GM06990 (cell line): ENCODE measurements at regions not wholly inside any gene's neighbourhood (a gene's known extent, or its start where the extent isn't known, plus 50 kb on each side); places are given as distances from the start of the nearest gene placed in this dataset.

ENCODE experiments used
- DNase-seq: peaks from one replicate; pipeline ENCODE4 v3.0.0-alpha.2; 2011; ENCODE audit not compliant: insufficient read length; ENCODE audit errors: extremely low read depth
- H3K27me3 ChIP-seq: replicated peaks from 2 replicates; pipeline ENCODE4 v1.6.0; 2011; ENCODE audit warnings: low read length; ENCODE audit not compliant: control insufficient read depth, insufficient read depth
- H3K36me3 ChIP-seq: 2 replicates; pipeline ENCODE4 v1.5.1; 2011; ENCODE audit warnings: low read length; ENCODE audit not compliant: control insufficient read depth, insufficient read depth
- H3K4me3 ChIP-seq: replicated peaks from 2 replicates; pipeline ENCODE4 v1.5.1; 2011; ENCODE audit warnings: low read depth, mild to moderate bottlenecking, control low read depth, low read length
- TF ChIP-seq, protein P1 (sequence below): IDR thresholded peaks from 2 replicates; pipeline ENCODE4 v1.5.1; 2011; ENCODE audit warnings: low read length, control low read depth, mild to moderate bottlenecking, inconsistent platforms; ENCODE audit not compliant: insufficient read depth, poor library complexity, severe bottlenecking

DNA sequence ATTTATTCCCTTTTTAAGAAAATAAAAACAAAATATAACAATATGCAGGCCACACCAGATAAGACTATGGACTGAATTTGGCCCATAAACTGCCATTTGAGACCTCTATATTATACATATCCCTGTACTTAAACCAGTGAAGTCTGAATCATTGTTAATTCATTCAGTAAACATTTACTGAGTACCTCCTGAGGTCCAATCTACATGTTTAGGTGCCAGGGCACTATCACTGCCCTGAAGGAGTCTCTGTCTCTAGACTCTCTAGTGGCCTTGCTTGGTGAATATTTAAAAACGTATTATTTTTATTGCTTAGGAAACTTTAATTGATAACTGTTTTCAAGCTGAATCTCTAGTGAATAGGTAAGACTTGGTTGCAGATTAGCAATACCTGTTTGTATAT, 74.7 kb upstream of the ELL2 start:
- Histone ChIP-seq H3K4me3 (no peak overlapping the region), H3K27me3 (no peaks in the 10 kb centered on the region), H3K36me3 (no peaks in the 10 kb centered on the region)
- TF ChIP-seq, protein P1, sequence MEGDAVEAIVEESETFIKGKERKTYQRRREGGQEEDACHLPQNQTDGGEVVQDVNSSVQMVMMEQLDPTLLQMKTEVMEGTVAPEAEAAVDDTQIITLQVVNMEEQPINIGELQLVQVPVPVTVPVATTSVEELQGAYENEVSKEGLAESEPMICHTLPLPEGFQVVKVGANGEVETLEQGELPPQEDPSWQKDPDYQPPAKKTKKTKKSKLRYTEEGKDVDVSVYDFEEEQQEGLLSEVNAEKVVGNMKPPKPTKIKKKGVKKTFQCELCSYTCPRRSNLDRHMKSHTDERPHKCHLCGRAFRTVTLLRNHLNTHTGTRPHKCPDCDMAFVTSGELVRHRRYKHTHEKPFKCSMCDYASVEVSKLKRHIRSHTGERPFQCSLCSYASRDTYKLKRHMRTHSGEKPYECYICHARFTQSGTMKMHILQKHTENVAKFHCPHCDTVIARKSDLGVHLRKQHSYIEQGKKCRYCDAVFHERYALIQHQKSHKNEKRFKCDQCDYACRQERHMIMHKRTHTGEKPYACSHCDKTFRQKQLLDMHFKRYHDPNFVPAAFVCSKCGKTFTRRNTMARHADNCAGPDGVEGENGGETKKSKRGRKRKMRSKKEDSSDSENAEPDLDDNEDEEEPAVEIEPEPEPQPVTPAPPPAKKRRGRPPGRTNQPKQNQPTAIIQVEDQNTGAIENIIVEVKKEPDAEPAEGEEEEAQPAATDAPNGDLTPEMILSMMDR = no peak
- DNase-seq = no peak

DNA sequence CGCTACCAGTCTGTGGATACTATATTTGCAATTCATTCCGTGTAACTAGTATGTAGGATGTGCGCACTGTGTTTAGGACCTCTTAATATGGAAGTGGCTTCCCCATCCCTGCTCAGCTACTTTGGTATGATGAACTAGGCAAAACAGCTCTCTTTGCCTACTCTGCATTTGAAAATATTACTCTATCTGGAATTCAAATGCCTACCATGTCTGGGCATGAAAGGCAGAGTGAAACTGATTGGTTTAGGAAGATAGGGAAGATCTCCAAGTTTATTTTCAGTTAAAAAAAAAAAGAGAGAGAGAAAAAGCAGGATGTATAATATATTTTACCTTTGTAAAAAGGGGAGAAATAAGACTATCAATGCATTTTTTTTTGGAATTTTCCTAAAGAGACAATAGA, 74.1 kb upstream of the ELL2 start:
- no peaks in the 10 kb centered on the region for H3K27me3 ChIP-seq
- DNase-seq = no peak
- no peak overlapping the region for H3K4me3 ChIP-seq
- no peaks in the 10 kb centered on the region for H3K36me3 ChIP-seq
- TF ChIP-seq, protein P1 = no peak

DNA sequence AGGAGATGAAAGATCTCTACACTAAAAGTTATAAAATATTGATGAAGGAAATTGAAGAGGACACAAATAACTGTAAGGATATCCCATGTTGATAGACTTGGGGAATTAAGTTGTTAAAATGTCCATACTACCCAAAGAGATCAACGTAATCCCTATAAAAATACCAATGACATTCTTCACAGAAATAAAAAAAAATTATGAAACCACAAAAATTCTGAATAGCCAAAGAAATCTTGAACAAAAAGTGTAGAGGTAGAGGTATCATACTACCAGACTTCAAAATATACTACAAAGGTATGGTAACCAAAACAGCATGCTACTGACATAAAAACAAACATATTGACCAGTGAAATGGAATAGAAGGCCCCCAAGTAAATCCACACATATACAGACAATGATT, 71.5 kb upstream of the ELL2 start:
- Histone ChIP-seq H3K27me3 (no peaks in the 10 kb centered on the region), H3K4me3 (no peak overlapping the region), H3K36me3 (no peaks in the 10 kb centered on the region)
- TF ChIP-seq, protein P1 = no peak
- DNase-seq = no peak

DNA sequence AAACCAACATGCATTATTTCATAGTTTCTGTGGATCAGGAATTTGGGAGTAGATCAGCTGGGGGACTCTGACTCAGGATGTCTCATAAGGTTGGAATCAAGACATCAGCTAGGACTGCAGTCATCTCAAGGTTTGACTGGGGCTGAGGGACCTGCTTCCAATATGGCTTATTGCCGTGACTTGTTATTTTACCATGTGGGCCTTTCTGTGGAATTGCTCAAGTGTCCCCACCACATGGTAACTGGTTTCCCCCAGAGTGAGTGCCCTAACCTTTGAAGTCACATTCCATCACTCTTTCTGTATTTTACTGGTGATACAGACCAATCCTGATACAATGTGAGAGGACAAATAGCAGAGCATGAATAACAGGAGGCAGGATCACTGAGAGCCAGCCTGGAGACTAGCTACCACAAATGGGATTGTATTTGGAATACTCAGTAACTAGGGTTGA, 70.2 kb upstream of the ELL2 start:
- Histone ChIP-seq H3K4me3 (no peak overlapping the region), H3K27me3 (no peaks in the 10 kb centered on the region), H3K36me3 (no peaks in the 10 kb centered on the region)
- no peak for DNase-seq
- TF ChIP-seq, protein P1 = no peak

DNA sequence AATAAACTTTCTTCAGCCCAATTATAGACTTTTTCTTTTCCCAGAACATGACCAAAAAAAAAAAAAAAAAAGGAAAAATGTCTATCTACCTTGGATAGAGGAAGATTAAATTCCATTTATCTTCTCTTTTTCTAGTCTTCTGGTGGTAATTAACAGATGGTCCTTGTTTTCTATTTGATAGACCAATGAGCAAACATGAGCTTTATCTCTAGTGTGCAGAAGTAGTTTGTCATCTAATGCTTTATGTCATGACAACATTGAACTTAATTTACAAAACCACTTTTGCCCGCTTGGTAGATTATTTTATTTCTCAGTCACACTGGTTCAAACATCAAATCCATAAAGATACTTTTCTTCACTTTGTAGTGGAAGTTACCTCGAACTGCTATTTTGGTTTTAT, 69.5 kb upstream of the ELL2 start:
- H3K36me3 ChIP-seq = no peaks in the 10 kb centered on the region
- H3K4me3 ChIP-seq = no peak overlapping the region
- TF ChIP-seq, protein P1 = no peak
- no peak for DNase-seq
- no peaks in the 10 kb centered on the region for H3K27me3 ChIP-seq

DNA sequence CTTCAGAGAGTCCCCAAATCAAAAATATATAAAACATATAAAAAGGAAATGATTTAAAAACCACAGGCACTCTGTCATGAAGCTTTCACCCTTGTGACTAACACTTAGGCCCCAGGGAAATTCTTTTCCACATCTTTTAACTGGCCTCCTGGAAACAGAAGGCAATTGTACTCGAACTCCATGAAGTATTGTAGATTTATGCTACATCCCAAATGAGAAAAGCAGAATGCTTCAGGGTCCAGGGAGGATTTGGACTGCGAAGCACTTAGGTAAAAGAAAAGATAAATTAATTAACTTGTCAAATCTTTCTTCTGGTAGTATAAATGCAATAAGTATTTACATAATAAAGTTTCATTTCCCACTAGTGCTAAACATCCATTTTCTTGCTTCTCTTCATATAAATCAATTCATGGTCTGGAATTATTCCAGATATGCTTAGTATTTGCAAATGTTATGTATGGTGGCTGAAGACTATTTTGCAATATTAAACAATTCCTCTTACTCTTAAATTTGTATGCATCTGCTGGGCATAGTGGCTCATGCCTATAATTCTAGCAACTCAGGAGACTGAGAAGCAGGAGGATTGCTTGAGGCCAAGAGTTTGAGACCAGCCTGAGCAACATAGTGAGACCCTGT, 64.9 kb upstream of the ELL2 start:
- Histone ChIP-seq H3K27me3 (no peaks in the 10 kb centered on the region), H3K36me3 (no peaks in the 10 kb centered on the region), H3K4me3 (no peak overlapping the region)
- TF ChIP-seq, protein P1 = no peak
- DNase-seq = no peak
